WERI-Rb-1 (cell line): ENCODE measurements at regions not wholly inside any gene's neighbourhood (a gene's known extent, or its start where the extent isn't known, plus 50 kb on each side); places are given as distances from the start of the nearest gene placed in this dataset.

Experiments used
- DNase-seq: peaks from one replicate; pipeline ENCODE4 v3.0.0-alpha.2; 2020
- H3K27ac ChIP-seq: fragments of 250-450 bp; sonication (Bioruptor Pico); 2 replicates; pipeline ENCODE4 v1.5.1; 2020; ENCODE audit warnings: mild to moderate bottlenecking, moderate library complexity
- H3K27me3 ChIP-seq: fragments of 250-450 bp; sonication (Bioruptor Pico); 2 replicates; pipeline ENCODE4 v1.5.1; 2021; ENCODE audit warnings: mild to moderate bottlenecking, low read depth, moderate library complexity; ENCODE audit not compliant: insufficient read depth, severe bottlenecking
- H3K36me3 ChIP-seq: fragments of 250-450 bp; sonication (Bioruptor Pico); 2 replicates; pipeline ENCODE4 v1.5.1; 2020; ENCODE audit warnings: mild to moderate bottlenecking, moderate library complexity
- H3K4me3 ChIP-seq: 2 replicates; pipeline ENCODE4 v1.5.1; 2011; ENCODE audit warnings: low read depth, mild to moderate bottlenecking, control low read depth, low read length
- H3K9me3 ChIP-seq: fragments of 250-450 bp; sonication (Bioruptor Pico); 2 replicates; pipeline ENCODE4 v1.5.1; 2021; ENCODE audit warnings: mild to moderate bottlenecking, moderate library complexity; ENCODE audit not compliant: severe bottlenecking
- TF ChIP-seq, protein P1 (sequence below): IDR thresholded peaks from 2 replicates; pipeline ENCODE4 v1.5.1; 2011; ENCODE audit warnings: low read depth, mild to moderate bottlenecking, control low read depth, inconsistent platforms, low read length

- no peaks in the 10 kb centered on the region for H3K36me3 ChIP-seq
- H3K4me3 ChIP-seq = no peak overlapping the region
- H3K9me3 ChIP-seq = no peaks in the 10 kb centered on the region
- H3K27me3 ChIP-seq = no peaks in the 10 kb centered on the region
- H3K27ac ChIP-seq = no peak overlapping the region
- DNase-seq = no peak
- TF ChIP-seq, protein P1, sequence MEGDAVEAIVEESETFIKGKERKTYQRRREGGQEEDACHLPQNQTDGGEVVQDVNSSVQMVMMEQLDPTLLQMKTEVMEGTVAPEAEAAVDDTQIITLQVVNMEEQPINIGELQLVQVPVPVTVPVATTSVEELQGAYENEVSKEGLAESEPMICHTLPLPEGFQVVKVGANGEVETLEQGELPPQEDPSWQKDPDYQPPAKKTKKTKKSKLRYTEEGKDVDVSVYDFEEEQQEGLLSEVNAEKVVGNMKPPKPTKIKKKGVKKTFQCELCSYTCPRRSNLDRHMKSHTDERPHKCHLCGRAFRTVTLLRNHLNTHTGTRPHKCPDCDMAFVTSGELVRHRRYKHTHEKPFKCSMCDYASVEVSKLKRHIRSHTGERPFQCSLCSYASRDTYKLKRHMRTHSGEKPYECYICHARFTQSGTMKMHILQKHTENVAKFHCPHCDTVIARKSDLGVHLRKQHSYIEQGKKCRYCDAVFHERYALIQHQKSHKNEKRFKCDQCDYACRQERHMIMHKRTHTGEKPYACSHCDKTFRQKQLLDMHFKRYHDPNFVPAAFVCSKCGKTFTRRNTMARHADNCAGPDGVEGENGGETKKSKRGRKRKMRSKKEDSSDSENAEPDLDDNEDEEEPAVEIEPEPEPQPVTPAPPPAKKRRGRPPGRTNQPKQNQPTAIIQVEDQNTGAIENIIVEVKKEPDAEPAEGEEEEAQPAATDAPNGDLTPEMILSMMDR = no peak
These were observed 133.5 kb downstream of the BUB3 start for GRCh38 chr10:123287594-123288247.

GRCh38 chr10:123289432-123289831 lies 135.2 kb downstream of the BUB3 start:
- TF ChIP-seq, protein P1 = no peak
- Histone ChIP-seq H3K27me3 (no peaks in the 10 kb centered on the region), H3K9me3 (no peaks in the 10 kb centered on the region), H3K4me3 (no peak overlapping the region), H3K27ac (no peak overlapping the region), H3K36me3 (no peaks in the 10 kb centered on the region)
- no peak for DNase-seq

DNA sequence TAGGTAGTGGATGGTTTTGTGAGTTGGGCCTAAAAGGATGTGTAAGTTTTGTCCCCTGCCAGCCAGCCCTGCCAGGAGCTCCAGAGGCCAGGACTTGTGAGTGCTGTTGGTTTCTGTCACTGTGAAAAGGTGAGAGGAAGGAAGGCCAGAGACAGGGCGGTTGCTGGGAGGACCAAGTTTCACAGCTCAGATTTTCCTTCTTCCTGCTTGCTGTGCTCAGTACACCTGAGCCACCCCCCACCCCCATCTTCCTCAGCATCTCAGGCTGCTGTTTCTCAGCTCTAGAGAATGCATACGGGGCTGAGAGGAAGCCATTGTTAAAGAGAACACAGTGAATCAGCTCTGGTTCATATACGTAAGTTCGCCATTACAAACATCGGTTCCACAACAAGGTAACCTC lies 139.9 kb downstream of the BUB3 start:
- H3K9me3 ChIP-seq = no peaks in the 10 kb centered on the region
- TF ChIP-seq, protein P1 = no peak
- no peak overlapping the region for H3K4me3 ChIP-seq
- no peak for DNase-seq
- no peaks in the 10 kb centered on the region for H3K27me3 ChIP-seq
- H3K27ac ChIP-seq = no peak overlapping the region
- no peaks in the 10 kb centered on the region for H3K36me3 ChIP-seq

DNA sequence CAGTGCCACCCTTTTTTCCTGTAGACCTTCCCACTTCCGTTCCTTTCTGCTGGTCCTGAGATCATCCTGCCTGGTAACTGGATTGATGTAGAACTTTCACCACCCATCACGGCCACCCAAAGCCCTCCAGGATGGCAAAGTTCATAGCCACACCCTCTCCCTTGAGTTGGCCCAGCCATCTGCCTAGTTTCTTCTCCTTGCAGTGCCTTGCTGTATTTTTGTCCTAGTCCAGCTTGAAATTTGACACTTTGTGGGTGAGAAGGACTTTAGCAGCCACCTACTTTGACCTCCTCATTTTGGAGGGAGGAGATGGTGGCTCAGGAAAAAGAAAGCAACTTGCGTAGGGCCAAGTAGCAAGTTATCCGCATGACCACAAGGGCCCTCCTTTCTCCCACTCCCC lies 140.7 kb downstream of the BUB3 start:
- H3K36me3 ChIP-seq = no peaks in the 10 kb centered on the region
- H3K4me3 ChIP-seq = no peak overlapping the region
- no peaks in the 10 kb centered on the region for H3K9me3 ChIP-seq
- TF ChIP-seq, protein P1 = no peak
- DNase-seq = no peak
- no peaks in the 10 kb centered on the region for H3K27me3 ChIP-seq
- H3K27ac ChIP-seq = no peak overlapping the region

GRCh38 chr10:123295644-123296043 lies 141.4 kb downstream of the BUB3 start:
- no peak overlapping the region for H3K4me3 ChIP-seq
- no peak for DNase-seq
- H3K27me3 ChIP-seq = no peaks in the 10 kb centered on the region
- no peaks in the 10 kb centered on the region for H3K36me3 ChIP-seq
- no peak overlapping the region for H3K27ac ChIP-seq
- TF ChIP-seq, protein P1 = no peak
- H3K9me3 ChIP-seq = no peaks in the 10 kb centered on the region

GRCh38 chr10:123297175-123297574 lies 143.0 kb downstream of the BUB3 start:
- no peak overlapping the region for H3K27ac ChIP-seq
- no peaks in the 10 kb centered on the region for H3K36me3 ChIP-seq
- H3K9me3 ChIP-seq = no peaks in the 10 kb centered on the region
- TF ChIP-seq, protein P1 = no peak
- DNase-seq = no peak
- no peaks in the 10 kb centered on the region for H3K27me3 ChIP-seq
- no peak overlapping the region for H3K4me3 ChIP-seq
